Duodenal mucosa (tissue), 2 donors: ENCODE measurements at regions not wholly inside any gene's neighbourhood (a gene's known extent, or its start where the extent isn't known, plus 50 kb on each side); places are given as distances from the start of the nearest gene placed in this dataset.
"Not testable (repeated sequence)": the region's sequence is repeated elsewhere in the genome, so short reads cannot be mapped to it uniquely, and the experiment has no call there.

ENCODE experiments used
- H3K27ac ChIP-seq: one replicate; pipeline ENCODE4 v1.7.0; 2013; ENCODE audit warnings: low read depth, low read length
- H3K27me3 ChIP-seq, 2 donors: one replicate each; pipeline ENCODE4 v1.7.0; 2013; ENCODE audit warnings: low read length in 2 of 2, control low read depth in 1 of 2; ENCODE audit not compliant: insufficient read depth in 2 of 2, control insufficient read depth in 1 of 2
- H3K36me3 ChIP-seq, 2 donors: one replicate each; pipeline ENCODE4 v1.7.0; 2013; ENCODE audit warnings: low read length in 2 of 2, control low read depth in 1 of 2; ENCODE audit not compliant: insufficient read depth in 2 of 2, control insufficient read depth in 1 of 2
- H3K4me1 ChIP-seq, 2 donors: one replicate each; pipeline ENCODE4 v1.7.0; 2013; ENCODE audit warnings: low read length in 2 of 2, control low read depth in 1 of 2; ENCODE audit not compliant: insufficient read depth in 2 of 2, control insufficient read depth in 1 of 2
- H3K4me3 ChIP-seq, 2 donors: one replicate each; pipeline ENCODE4 v1.7.0; 2013; ENCODE audit warnings: low read length in 2 of 2, low read depth in 1 of 2
- H3K9ac ChIP-seq, 2 donors: one replicate each; pipeline ENCODE4 v1.7.0; 2013; ENCODE audit warnings: low read length in 2 of 2, low read depth in 1 of 2
- H3K9me3 ChIP-seq, 2 donors: one replicate each; pipeline ENCODE4 v1.7.0; 2013; ENCODE audit warnings: low read length in 2 of 2, control low read depth in 1 of 2; ENCODE audit not compliant: control insufficient read depth in 1 of 2

DNA sequence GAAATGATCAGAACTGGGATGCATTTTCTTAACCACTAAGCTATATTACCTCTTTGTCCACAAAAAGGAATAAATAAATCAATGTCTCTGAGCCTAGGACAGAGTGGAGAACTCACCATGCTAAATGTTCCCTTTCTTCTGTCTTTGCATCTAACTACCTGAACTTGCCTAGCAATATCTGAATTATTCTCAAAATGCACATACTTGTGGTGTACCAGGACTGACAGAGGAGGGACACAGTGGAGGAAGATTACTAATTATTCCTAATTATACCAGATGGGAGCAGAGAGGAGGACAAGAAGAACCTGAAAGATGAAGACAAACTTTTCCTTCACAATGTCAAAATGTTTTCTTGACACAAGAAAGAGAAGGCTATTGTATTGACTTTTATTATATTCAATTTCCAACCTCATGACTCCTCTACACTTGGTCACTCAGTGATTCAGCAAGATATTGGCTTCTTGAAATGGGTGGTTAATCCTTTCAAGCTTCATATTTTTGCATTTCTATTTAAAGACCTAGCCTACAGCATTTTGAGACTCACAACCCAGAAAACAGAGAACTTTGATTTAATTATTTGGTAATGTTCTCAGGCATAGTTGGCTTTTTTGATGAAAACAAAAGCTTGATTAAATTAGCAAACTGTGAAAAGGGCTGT lies 117.2 kb upstream of the LRFN5 start:
- H3K4me1 ChIP-seq, result no peaks in the 10 kb centered on the region
- H3K4me3 ChIP-seq, result no peak overlapping the region
- H3K27me3 ChIP-seq, result no peaks in the 10 kb centered on the region

DNA sequence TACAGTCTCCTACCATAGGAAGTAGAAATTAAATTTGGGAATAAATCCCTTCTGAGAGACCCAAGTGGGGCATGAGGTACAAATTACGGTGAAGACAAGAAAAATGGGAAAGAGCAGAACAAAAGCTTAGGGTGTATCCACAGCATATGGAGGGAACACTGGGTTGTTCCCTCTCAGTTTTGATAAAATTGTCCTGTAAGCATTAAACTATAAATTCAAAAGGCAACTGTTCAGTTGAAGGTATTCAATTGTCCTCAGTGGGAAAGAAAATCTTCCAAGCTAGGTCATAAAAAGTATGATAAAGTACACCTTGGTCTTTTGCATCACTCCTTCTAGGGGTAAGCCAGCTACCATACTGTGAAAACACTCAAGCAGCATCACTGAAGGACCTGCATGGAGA lies 118.3 kb upstream of the LRFN5 start:
- no peak overlapping the region for H3K27ac ChIP-seq
- no peaks in the 10 kb centered on the region for H3K27me3 ChIP-seq
- H3K9me3 ChIP-seq, result no peaks in the 10 kb centered on the region
- H3K4me3 ChIP-seq, result no peak overlapping the region
- H3K9ac ChIP-seq, result no peak overlapping the region
- no peaks in the 10 kb centered on the region for H3K36me3 ChIP-seq
- no peaks in the 10 kb centered on the region for H3K4me1 ChIP-seq

More for the DNA sequence above, 117.2 kb upstream of the LRFN5 start:
- Histone ChIP-seq H3K9ac (no peak overlapping the region), H3K27ac (no peak overlapping the region), H3K9me3 (no peaks in the 10 kb centered on the region), H3K36me3 (no peaks in the 10 kb centered on the region)

DNA sequence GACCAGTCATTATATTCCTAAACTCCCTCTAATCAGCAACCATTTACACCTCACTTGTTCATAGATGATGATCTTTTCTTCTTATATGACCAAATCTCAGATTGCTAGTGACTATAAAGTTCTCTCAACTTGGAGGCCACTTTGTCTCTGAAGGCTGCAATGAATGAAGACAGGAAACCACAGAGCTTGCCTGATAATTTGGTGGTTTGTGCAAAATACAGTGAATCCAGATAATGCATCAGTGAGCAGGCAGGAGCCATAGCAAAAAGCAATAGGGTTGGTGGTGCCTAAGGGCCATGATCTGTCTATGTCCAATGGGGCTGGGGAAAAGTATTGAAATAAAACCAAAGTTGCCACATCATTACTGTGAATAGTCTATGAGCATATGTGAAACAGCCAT lies 123.8 kb upstream of the LRFN5 start:
- H3K27me3 ChIP-seq, result no peaks in the 10 kb centered on the region
- no peak overlapping the region for H3K27ac ChIP-seq
- no peak overlapping the region for H3K4me3 ChIP-seq
- H3K9me3 ChIP-seq, result no peaks in the 10 kb centered on the region
- peaks cover 0 to 7% of the 10 kb centered on the region in 2 donors for H3K4me1 ChIP-seq
- H3K9ac ChIP-seq, result no peak overlapping the region
- no peaks in the 10 kb centered on the region for H3K36me3 ChIP-seq

DNA sequence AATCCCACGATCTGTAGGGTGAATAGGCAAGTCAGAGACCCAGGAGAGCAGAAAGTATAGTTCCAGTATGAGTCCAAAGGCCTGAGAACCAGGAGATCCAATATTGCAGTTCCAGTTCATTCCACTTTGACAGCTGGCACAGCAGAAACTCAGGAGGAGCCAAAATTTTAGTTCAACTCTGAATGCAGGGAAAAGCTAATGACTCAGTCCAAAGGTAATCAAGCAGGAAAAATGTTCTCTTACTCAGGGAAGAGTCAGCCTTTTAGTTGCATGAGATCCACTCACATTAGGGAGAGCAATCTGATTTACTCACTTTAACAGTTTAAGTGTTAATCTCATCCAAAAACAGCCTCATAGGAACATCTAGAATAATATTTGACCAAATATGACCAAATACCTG lies 130.2 kb upstream of the LRFN5 start:
- H3K36me3 ChIP-seq, result no peaks in the 10 kb centered on the region
- H3K27me3 ChIP-seq, result no peaks in the 10 kb centered on the region
- no peaks in the 10 kb centered on the region for H3K9me3 ChIP-seq
- H3K4me1 ChIP-seq, result peaks cover 0 to 7% of the 10 kb centered on the region in 2 donors
- no peak overlapping the region for H3K9ac ChIP-seq
- H3K4me3 ChIP-seq, result no peak overlapping the region
- no peak overlapping the region for H3K27ac ChIP-seq

DNA sequence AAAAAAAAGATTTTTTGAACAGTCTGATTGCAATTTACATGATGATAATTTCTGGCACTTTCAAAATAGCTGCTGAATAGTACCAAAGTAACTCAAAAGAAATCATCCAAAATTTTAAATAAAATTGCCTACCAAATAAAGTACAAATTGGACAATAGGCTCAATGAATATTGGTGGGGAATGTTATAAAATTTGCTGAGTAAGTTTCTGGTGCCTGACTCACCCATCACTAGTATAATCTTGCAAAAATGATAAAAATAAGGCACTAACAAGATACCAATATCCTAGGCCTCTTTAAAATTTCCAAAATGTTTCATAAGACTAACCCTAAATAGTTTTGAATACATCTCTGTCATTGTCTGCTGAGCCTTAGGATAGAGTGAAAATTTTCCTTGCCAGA lies 145.3 kb upstream of the LRFN5 start:
- no peaks in the 10 kb centered on the region for H3K9me3 ChIP-seq
- no peaks in the 10 kb centered on the region for H3K27me3 ChIP-seq
- H3K27ac ChIP-seq, result no peak overlapping the region
- no peaks in the 10 kb centered on the region for H3K4me1 ChIP-seq
- no peaks in the 10 kb centered on the region for H3K36me3 ChIP-seq
- H3K9ac ChIP-seq, result no peak overlapping the region
- no peak overlapping the region for H3K4me3 ChIP-seq

DNA sequence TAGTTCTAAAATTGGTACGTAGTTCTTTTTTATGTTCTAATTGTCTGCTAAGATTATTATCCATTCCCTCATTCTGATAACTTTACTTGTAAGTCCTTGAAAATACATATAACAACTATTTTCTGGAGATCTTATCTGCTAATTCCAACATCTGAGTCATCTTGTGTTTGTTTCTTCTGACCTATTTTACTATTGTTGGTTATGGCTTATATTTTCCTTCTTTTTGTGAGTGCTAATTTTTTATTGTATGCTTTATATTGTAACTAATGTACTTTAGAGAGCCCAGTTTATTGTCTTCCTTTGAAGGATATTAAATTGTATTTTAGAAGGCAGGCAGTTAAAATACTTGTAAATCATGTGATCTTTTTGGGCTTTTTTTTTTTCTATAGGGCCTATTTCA lies 149.3 kb upstream of the LRFN5 start:
- Histone ChIP-seq H3K27ac (no peak overlapping the region), H3K9me3 (no peaks in the 10 kb centered on the region), H3K4me3 (no peak overlapping the region), H3K27me3 (no peaks in the 10 kb centered on the region), H3K9ac (no peak overlapping the region), H3K36me3 (no peaks in the 10 kb centered on the region), H3K4me1 (no peaks in the 10 kb centered on the region)

DNA sequence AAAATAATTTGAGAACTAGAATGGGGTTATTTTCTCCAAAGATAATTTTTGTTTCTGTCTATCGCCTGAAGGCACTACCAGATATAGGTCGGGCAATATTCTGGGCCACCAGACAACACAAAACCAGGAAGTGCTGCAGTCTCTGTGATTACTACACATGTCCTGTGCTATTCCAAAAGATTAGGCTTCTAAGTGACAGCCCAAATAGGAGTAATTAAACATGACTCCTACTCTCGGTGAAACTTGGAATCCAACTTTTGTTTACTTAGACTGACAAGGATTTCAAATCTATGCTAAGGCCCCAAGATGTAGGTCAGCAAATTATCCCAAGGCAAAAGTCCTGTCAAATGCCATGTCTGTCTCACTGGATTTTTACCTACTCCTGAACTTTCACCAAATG lies 157.6 kb upstream of the LRFN5 start:
- H3K9me3 ChIP-seq, result no peaks in the 10 kb centered on the region
- no peaks in the 10 kb centered on the region for H3K4me1 ChIP-seq
- no peaks in the 10 kb centered on the region for H3K36me3 ChIP-seq
- H3K4me3 ChIP-seq, result no peak overlapping the region
- no peak overlapping the region for H3K27ac ChIP-seq
- H3K27me3 ChIP-seq, result no peaks in the 10 kb centered on the region
- no peak overlapping the region for H3K9ac ChIP-seq

DNA sequence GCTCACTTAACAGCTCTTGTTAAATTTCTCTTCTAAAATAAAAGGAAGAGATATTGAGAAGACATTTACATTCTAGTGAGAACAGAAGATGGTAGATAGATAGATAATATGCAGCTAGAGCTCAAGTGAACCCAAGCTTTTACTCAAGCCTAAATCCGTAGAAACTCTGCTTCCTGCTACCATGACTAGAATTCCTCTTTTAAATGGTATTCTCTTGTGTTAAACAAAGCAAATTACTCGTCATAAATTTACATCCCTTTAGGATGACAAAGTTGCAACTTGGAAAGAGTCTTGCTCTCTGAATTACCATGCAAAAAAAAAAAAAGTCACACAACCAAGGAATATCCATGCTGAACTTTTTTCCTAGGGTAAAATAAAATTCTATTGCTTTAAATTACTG lies 160.7 kb upstream of the LRFN5 start:
- Histone ChIP-seq H3K36me3 (no peaks in the 10 kb centered on the region), H3K9me3 (no peaks in the 10 kb centered on the region), H3K4me3 (no peak overlapping the region), H3K27ac (no peak overlapping the region), H3K27me3 (no peaks in the 10 kb centered on the region), H3K9ac (no peak overlapping the region), H3K4me1 (no peaks in the 10 kb centered on the region)

DNA sequence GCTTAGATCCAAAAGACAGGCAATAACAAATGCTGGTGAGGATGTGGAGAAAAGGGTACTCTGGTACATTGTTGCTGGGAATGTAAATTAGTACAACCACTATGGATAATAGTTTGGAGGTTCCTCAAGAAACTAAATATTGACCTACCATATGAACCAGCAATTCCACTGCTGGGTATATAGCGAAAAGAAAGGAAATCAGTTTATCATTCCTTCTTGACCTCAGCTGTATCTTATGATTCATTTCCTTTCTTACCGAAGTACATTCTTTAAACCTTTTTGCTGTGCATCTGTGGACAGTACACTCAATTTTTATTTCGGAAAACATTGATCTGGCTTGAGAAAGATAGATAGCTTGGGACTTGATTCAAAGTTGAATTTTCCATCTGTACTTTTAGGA lies 183.2 kb upstream of the LRFN5 start:
- Histone ChIP-seq H3K4me3 (no peak overlapping the region), H3K4me1 (no peaks in the 10 kb centered on the region), H3K9ac (no peak overlapping the region), H3K27me3 (no peaks in the 10 kb centered on the region), H3K27ac (no peak overlapping the region), H3K36me3 (no peaks in the 10 kb centered on the region), H3K9me3 (no peaks in the 10 kb centered on the region)

DNA sequence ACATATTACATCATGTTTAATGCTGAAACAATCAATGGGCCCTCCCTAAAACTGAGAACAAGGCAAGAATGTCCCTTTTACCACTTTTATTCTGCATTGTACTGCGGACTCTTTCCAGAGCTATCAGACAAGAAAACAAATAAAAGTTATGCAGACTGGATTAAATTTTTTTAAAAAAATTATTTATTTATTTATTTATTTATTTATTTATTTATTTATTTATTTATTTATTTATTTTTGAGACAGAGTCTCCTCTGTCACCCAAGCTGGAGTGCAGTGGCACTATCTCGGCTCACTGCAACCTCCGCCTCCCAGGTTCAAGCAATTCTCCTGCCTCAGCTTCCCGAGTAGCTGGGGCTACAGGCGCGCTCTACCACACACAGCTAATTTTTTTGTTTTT lies 185.4 kb upstream of the LRFN5 start:
- H3K27ac ChIP-seq, H3K4me3 ChIP-seq, H3K9me3 ChIP-seq, H3K9ac ChIP-seq, H3K27me3 ChIP-seq, H3K36me3 ChIP-seq, H3K4me1 ChIP-seq: not testable (repeated sequence)

DNA sequence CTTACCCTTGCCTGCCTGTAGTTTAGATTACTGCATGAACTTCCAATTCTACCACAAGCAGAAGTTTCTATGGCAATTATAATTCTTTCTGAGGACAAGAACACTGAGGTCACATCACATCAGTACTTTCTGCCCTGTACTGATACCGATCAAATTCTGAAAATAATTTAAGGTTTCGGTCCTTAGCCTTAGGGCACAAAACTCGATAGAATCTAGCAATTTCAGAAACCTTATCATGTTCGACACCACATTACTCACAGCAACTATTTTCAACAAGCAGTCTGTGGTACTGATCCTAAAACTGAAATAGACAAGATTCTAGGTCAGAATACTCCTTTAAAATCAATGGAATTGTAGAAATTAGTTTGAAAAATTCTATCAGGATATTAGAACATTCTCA lies 187.0 kb upstream of the LRFN5 start:
- Histone ChIP-seq H3K4me3 (no peak overlapping the region), H3K27me3 (no peaks in the 10 kb centered on the region), H3K27ac (no peak overlapping the region), H3K4me1 (no peaks in the 10 kb centered on the region), H3K9ac (no peak overlapping the region), H3K9me3 (no peaks in the 10 kb centered on the region), H3K36me3 (no peaks in the 10 kb centered on the region)
